AG04449 (cell line): ENCODE measurements at regions not wholly inside any gene's neighbourhood (a gene's known extent, or its start where the extent isn't known, plus 50 kb on each side); places are given as distances from the start of the nearest gene placed in this dataset.

Experiments used
- CTCF ChIA-PET: fragments of 350-600 bp; formaldehyde crosslinking; extraction: SDS; loops from one replicate; lab custom pipeline; 2021; ENCODE audit warnings: antibody characterized with exemption; lab: Yijun Ruan, JAX
- POLR2A ChIA-PET: fragments of 400-600, 350-600 bp; formaldehyde crosslinking; extraction: SDS; loops from one replicate; lab custom pipeline; 2020; ENCODE audit warnings: antibody characterized with exemption, inconsistent platforms; lab: Yijun Ruan, JAX
- DNase-seq: peaks from one replicate; pipeline ENCODE4 v3.0.0-alpha.2; 2010; ENCODE audit warnings: low read depth, low spot score
- H3K4me3 ChIP-seq: 2 replicates; pipeline ENCODE4 v1.5.1; 2011; ENCODE audit warnings: low read depth, mild to moderate bottlenecking, control low read depth, low read length
- TF ChIP-seq, protein P1 (sequence below): IDR thresholded peaks from one replicate; pipeline ENCODE4 v1.5.1; 2011; ENCODE audit warnings: mild to moderate bottlenecking, moderate library complexity, low read length, control low read depth, inconsistent platforms; ENCODE audit not compliant: insufficient read depth; ENCODE audit errors: missing control alignments

DNA sequence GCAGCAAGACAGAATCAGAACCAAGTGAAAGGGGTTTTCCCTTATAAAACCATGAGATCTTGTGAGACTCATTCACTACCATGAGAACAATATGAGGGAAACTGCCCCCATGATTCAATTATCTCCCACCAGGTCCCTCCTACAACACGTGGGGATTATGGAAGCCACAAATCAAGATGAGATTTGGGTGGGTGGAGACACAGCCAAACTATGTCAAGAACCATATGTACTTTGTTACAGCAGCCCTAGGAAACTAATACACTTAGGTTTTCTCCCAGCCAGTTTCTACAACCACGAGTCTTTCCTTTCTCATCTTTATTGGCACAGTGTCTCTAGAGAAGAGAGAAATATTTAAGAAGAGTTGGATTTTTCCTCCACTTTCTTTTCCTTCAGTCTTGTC, 72.6 kb downstream of the BTG1 start:
- CTCF ChIA-PET, result no interaction called here
- no peak overlapping the region for H3K4me3 ChIP-seq
- TF ChIP-seq, protein P1, sequence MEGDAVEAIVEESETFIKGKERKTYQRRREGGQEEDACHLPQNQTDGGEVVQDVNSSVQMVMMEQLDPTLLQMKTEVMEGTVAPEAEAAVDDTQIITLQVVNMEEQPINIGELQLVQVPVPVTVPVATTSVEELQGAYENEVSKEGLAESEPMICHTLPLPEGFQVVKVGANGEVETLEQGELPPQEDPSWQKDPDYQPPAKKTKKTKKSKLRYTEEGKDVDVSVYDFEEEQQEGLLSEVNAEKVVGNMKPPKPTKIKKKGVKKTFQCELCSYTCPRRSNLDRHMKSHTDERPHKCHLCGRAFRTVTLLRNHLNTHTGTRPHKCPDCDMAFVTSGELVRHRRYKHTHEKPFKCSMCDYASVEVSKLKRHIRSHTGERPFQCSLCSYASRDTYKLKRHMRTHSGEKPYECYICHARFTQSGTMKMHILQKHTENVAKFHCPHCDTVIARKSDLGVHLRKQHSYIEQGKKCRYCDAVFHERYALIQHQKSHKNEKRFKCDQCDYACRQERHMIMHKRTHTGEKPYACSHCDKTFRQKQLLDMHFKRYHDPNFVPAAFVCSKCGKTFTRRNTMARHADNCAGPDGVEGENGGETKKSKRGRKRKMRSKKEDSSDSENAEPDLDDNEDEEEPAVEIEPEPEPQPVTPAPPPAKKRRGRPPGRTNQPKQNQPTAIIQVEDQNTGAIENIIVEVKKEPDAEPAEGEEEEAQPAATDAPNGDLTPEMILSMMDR, result no peak
- DNase-seq, result no peak
- POLR2A ChIA-PET, result no interaction called here

DNA sequence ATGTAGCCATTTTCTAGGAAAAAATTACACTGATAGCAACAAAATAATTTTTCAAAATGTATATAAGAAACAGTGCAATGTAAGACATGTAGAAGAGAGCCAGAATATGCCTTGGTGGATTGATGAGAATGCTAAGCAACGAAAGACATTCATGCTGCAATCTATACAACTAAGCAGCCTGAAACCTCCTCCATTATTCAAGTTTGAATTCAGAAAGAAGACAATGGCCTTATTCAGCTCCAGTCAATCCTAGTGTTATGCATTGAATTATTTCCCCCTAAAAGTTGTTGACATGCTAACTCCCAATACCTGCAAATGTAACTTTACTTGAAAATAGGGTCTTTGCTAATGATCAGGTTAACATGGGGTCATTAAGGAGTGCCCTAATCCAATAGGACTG, 73.5 kb downstream of the BTG1 start:
- DNase-seq, result no peak
- CTCF ChIA-PET, result no interaction called here

DNA sequence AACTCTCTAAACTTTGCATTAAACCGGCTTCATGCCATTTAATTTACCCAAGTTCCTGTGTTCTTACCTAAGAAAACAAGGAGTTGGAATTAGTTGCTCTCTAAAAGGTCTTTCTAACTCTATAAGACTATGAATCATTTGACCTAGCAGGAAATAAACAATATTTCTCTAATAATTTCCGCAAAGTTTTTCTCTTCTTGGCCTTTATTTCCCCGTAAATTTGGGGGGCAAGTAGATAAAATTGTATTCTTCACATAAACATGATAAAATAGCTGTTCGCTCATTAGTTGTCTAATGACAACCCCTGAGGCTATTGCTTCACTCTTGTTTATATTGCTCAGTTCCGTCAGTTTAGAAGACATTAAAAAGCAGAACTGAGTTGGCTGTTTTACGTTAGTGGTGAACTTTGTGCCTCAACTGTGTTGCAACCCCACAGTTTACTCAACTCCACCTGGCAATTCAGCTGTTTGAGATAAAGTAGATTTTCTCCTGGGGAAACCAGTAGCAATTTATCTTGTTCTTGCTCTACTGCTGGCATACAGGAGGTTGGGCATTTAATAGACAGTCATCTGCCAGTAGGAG, 74.7 kb downstream of the BTG1 start:
- no peak for DNase-seq
- TF ChIP-seq, protein P1, result no peak
- CTCF ChIA-PET, result no interaction called here
- POLR2A ChIA-PET, result no interaction called here
- no peak overlapping the region for H3K4me3 ChIP-seq

More for the DNA sequence above, 73.5 kb downstream of the BTG1 start:
- no peak overlapping the region for H3K4me3 ChIP-seq
- POLR2A ChIA-PET, result no interaction called here
- TF ChIP-seq, protein P1, result no peak

DNA sequence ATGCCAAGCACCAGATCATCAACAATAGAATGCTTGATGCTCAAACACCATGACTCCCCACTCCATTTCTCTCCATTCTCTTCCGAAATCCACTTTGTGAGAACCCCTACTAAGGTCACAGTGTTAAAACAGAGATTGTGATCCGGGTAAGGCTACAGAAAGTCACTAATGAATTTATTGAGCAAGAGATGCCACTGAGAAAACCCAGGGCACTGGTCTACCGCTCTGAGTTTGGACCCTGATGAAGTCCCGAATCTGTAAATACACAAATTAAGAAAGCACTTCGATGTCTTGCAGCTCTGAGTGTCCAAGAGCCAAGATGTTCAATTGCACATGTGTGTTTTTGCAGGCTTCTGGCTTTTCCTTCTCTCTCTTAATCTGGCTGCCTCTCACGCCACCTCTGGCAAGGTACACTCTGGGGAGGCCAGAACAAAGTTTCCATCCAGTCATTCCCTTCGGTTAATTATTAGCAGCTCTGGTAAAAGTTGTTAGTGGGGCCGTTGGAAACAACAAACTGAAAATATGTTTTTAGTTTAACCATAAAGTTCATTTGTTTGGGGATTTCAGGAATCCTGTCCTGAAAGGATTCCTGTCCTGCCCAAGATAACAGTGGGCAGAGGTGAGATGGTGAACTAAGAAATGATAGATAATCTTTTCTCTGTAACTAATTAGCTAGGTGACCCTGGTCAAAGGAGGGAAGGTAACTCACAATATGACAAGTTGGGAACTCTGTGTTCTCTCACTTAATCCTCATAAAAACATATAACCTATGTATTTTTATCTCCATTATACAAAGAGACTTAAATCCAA, 75.4 kb downstream of the BTG1 start:
- TF ChIP-seq, protein P1, result no peak
- H3K4me3 ChIP-seq, result no peak overlapping the region
- ChIA-PET POLR2A (no interaction called here), CTCF (no interaction called here)
- DNase-seq, result no peak

DNA sequence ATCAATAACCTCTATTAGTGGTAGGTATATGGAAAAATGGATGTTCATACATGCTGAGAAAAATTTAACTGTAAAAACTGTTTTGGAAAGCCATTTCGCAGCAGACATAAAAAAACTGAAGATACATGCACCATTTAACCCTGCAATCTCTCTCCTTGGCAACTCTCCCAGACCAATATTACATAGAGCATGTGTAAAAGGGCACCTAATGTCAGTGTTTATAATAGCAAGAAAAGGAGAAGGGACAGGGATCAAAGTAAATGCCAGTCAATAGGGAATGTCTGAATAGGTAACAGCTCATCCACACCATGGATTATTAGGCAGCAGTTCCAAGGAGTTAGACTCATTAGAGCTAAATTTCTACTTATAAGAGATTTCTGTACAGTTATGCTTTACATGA, 77.2 kb downstream of the BTG1 start:
- no peak overlapping the region for H3K4me3 ChIP-seq
- ChIA-PET POLR2A (no interaction called here), CTCF (interaction anchor here (0.8 kb wide), 1 partner anchor 34 kb away, joined by 3 read pairs; no protein-coding TSS in a partner anchor)
- no peak for DNase-seq
- TF ChIP-seq, protein P1, result no peak

DNA sequence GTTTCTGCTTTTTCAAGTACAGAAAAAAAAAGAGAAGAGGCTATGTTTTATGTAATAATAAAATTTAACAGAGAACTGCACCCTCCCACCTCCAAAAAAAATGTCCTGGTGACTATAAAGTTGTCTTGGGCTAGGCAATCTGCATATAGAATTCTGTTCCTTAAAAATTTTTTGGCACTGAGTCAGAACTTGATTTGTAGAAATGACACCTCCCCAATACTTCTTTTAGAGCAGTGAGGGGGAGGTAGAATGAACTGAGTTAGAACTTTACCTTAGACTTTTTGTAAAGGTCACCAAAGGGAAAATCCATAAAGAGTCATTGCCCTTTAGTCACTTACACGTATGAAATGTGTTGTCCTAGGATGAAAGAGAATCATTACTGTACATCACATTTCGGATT, 80.0 kb downstream of the BTG1 start:
- DNase-seq, result no peak
- CTCF ChIA-PET, result interaction anchor here (1.4 kb wide), 1 partner anchor 9 kb away, joined by 4 read pairs; no protein-coding TSS in a partner anchor
- TF ChIP-seq, protein P1, result no peak
- POLR2A ChIA-PET, result no interaction called here
- H3K4me3 ChIP-seq, result no peak overlapping the region
